GM06990 (cell line): ENCODE measurements at regions not wholly inside any gene's neighbourhood (a gene's known extent, or its start where the extent isn't known, plus 50 kb on each side); places are given as distances from the start of the nearest gene placed in this dataset.
"Not testable (repeated sequence)": the region's sequence is repeated elsewhere in the genome, so short reads cannot be mapped to it uniquely, and the experiment has no call there.

ENCODE experiments used
- DNase-seq: peaks from one replicate; pipeline ENCODE4 v3.0.0-alpha.2; 2011; ENCODE audit not compliant: insufficient read length; ENCODE audit errors: extremely low read depth
- H3K27me3 ChIP-seq: replicated peaks from 2 replicates; pipeline ENCODE4 v1.6.0; 2011; ENCODE audit warnings: low read length; ENCODE audit not compliant: control insufficient read depth, insufficient read depth
- H3K36me3 ChIP-seq: 2 replicates; pipeline ENCODE4 v1.5.1; 2011; ENCODE audit warnings: low read length; ENCODE audit not compliant: control insufficient read depth, insufficient read depth
- H3K4me3 ChIP-seq: replicated peaks from 2 replicates; pipeline ENCODE4 v1.5.1; 2011; ENCODE audit warnings: low read depth, mild to moderate bottlenecking, control low read depth, low read length
- CTCF ChIP-seq: IDR thresholded peaks from 2 replicates; pipeline ENCODE4 v1.5.1; 2011; ENCODE audit warnings: low read length, control low read depth, mild to moderate bottlenecking, inconsistent platforms; ENCODE audit not compliant: insufficient read depth, poor library complexity, severe bottlenecking

DNA sequence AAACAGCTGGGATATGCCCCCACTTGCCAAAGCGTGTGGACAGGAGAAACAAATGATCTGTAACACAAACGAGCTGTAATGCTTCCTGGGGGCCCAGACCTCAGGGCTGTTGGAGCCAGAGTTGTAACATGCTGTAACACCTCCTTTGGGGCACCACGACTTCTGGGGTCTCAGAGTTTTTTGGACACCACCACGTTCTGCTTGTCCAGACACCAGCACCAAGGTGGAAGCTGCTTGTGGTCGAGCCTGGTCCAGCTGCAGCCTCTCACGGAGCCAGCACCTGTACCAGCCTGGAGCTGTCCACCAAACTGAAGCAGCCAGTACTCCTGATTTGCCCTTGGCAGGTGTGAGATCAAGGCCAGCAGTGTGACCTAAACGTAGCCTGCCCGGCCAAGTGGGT lies 879.4 kb downstream of the SLC6A15 start:
- DNase-seq = no peak
- Histone ChIP-seq H3K36me3 (no peaks in the 10 kb centered on the region), H3K4me3 (no peak overlapping the region), H3K27me3 (no peaks in the 10 kb centered on the region)
- TF ChIP-seq CTCF = no peak

- not testable (repeated sequence) for H3K27me3 ChIP-seq, DNase-seq, H3K4me3 ChIP-seq, H3K36me3 ChIP-seq
Observed at GRCh38 chr12:84018556-84019179, 893.9 kb downstream of the SLC6A15 start.

- Histone ChIP-seq H3K36me3 (no peaks in the 10 kb centered on the region), H3K4me3 (no peak overlapping the region), H3K27me3 (no peaks in the 10 kb centered on the region)
- no peak for TF ChIP-seq CTCF
- no peak for DNase-seq
Observed at GRCh38 chr12:84016956-84017355, 895.6 kb downstream of the SLC6A15 start.

- Histone ChIP-seq H3K4me3 (no peak overlapping the region), H3K36me3 (no peaks in the 10 kb centered on the region), H3K27me3 (no peaks in the 10 kb centered on the region)
- no peak for DNase-seq
- TF ChIP-seq CTCF = no peak
Observed at GRCh38 chr12:83997423-83997822, 915.2 kb downstream of the SLC6A15 start.

- TF ChIP-seq CTCF = no peak
- no peaks in the 10 kb centered on the region for H3K36me3 ChIP-seq
- H3K4me3 ChIP-seq = no peak overlapping the region
- no peak for DNase-seq
- H3K27me3 ChIP-seq = no peaks in the 10 kb centered on the region
Observed at GRCh38 chr12:83996671-83997070, 915.9 kb downstream of the SLC6A15 start.

DNA sequence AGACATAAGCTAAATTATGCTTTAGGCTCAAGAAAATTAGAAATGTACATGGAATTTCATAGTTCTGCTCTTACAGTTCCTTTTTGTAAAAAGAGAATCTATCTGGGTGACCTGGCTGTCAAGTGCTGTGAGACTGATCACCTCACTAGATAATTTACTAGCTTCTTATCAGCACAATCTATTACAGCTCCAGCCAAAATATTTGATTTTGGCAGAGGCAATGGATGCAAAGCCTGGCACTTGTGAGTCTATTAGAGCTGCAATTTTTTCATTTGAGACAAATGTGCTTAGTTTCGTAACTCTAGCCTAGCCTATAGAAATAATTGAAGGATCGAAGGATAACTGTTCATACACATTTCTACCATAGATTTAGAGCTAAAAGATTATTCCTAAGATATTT lies 927.5 kb downstream of the SLC6A15 start:
- Histone ChIP-seq H3K27me3 (no peaks in the 10 kb centered on the region), H3K4me3 (no peak overlapping the region), H3K36me3 (no peaks in the 10 kb centered on the region)
- TF ChIP-seq CTCF = no peak
- no peak for DNase-seq
